ENCODE measurements at regions not wholly inside any gene's neighbourhood (a gene's known extent, or its start where the extent isn't known, plus 50 kb on each side); places are given as distances from the start of the nearest gene placed in this dataset.

GRCh38 chr4:115437739-115438138 lies 324.3 kb upstream of the NDST4 start:
- no peak for TF ChIP-seq CTCF (IDR thresholded peaks at IDR 0.05)
- Histone ChIP-seq H3K4me2 (replicated peaks; ENCODE audit: extremely low read depth, low read length, poor library complexity, severe bottlenecking) (no peak overlapping the region), H3K4me3 (replicated peaks in 1 of 3; ENCODE audit: low read depth in 2 of 3, low read length in 3 of 3) (no peak overlapping the region), H2AFZ (ENCODE audit: insufficient read depth, low read depth, low read length, poor library complexity, severe bottlenecking) (no peak overlapping the region), H3K27me3 (ENCODE audit: control insufficient read depth in 2 of 2, insufficient read depth in 2 of 2, low read length in 2 of 2) (no peaks in the 10 kb centered on the region), H3K9ac (ENCODE audit: insufficient read depth, low read length, poor library complexity, severe bottlenecking) (no peak overlapping the region), H3K79me2 (ENCODE audit: insufficient read depth, low read length) (no peaks in the 10 kb centered on the region), H4K20me1 (ENCODE audit: insufficient read depth, low read length) (no peaks in the 10 kb centered on the region), H3K9me3 (replicated peaks in 1 of 2; ENCODE audit: control insufficient read depth in 1 of 2, insufficient read depth in 1 of 2, low read length in 2 of 2) (no peaks in the 10 kb centered on the region), H3K4me1 (ENCODE audit: control insufficient read depth in 1 of 2, insufficient read depth in 2 of 2, low read length in 2 of 2) (no peaks in the 10 kb centered on the region), H3K27ac (ENCODE audit: low read depth in 1 of 2, low read length in 2 of 2) (no peak overlapping the region), H3K36me3 (replicated peaks in 1 of 2; ENCODE audit: control insufficient read depth in 1 of 2, insufficient read depth in 2 of 2, low read length in 2 of 2) (no peaks in the 10 kb centered on the region)
- DNase-seq: no peak
- Mint-ChIP-seq H3K27ac (no peak overlapping the region), H3K9me3 (peaks cover 0 to 9% (median 1%) of the 10 kb centered on the region in 7 donors), H3K27me3 (ENCODE audit: low read depth in 3 of 3) (peaks cover 0 to 4% (median 2%) of the 10 kb centered on the region in 3 donors), H3K36me3 (no peaks in the 10 kb centered on the region), H3K4me3 (no peak overlapping the region), H3K4me1 (peaks cover 1% of the 10 kb centered on the region)
- intact Hi-C loops (cut with micrococcal nuclease): no loop called here
- 100% methylated on average over 1 of the region's 3 CpGs for WGBS (ENCODE audit: insufficient coverage)

- WGBS (ENCODE audit: insufficient coverage): 100% methylated on average over 1 of the region's 1 CpG
- no peaks in the 10 kb centered on the region for H3K27me3 ChIP-seq (ENCODE audit: control insufficient read depth in 2 of 2, insufficient read depth in 2 of 2, low read length in 2 of 2)
- H3K9ac ChIP-seq (ENCODE audit: insufficient read depth, low read length, poor library complexity, severe bottlenecking): no peak overlapping the region
- H3K27me3 Mint-ChIP-seq (ENCODE audit: low read depth in 3 of 3): peaks cover 0 to 2% (median 1%) of the 10 kb centered on the region in 3 donors
- H3K27ac ChIP-seq (ENCODE audit: low read depth in 1 of 2, low read length in 2 of 2): no peak overlapping the region
- no peak for DNase-seq
- no peak for TF ChIP-seq CTCF (IDR thresholded peaks at IDR 0.05)
- H3K4me3 Mint-ChIP-seq: no peak overlapping the region
- H3K79me2 ChIP-seq (ENCODE audit: insufficient read depth, low read length): no peaks in the 10 kb centered on the region
- no peaks in the 10 kb centered on the region for H3K36me3 Mint-ChIP-seq
- no peak overlapping the region for H3K4me2 ChIP-seq (replicated peaks; ENCODE audit: extremely low read depth, low read length, poor library complexity, severe bottlenecking)
- H2AFZ ChIP-seq (ENCODE audit: insufficient read depth, low read depth, low read length, poor library complexity, severe bottlenecking): no peak overlapping the region
- H3K4me3 ChIP-seq (replicated peaks in 1 of 3; ENCODE audit: low read depth in 2 of 3, low read length in 3 of 3): no peak overlapping the region
- H3K4me1 Mint-ChIP-seq: peaks cover 1% of the 10 kb centered on the region
- H4K20me1 ChIP-seq (ENCODE audit: insufficient read depth, low read length): no peaks in the 10 kb centered on the region
- H3K4me1 ChIP-seq (ENCODE audit: control insufficient read depth in 1 of 2, insufficient read depth in 2 of 2, low read length in 2 of 2): no peaks in the 10 kb centered on the region
- peaks cover 0 to 1% (median 0%) of the 10 kb centered on the region in 7 donors for H3K9me3 Mint-ChIP-seq
- intact Hi-C loops (cut with micrococcal nuclease): no loop called here
- no peaks in the 10 kb centered on the region for H3K9me3 ChIP-seq (replicated peaks in 1 of 2; ENCODE audit: control insufficient read depth in 1 of 2, insufficient read depth in 1 of 2, low read length in 2 of 2)
- no peak overlapping the region for H3K27ac Mint-ChIP-seq
- H3K36me3 ChIP-seq (replicated peaks in 1 of 2; ENCODE audit: control insufficient read depth in 1 of 2, insufficient read depth in 2 of 2, low read length in 2 of 2): no peaks in the 10 kb centered on the region
These were observed 320.1 kb upstream of the NDST4 start for GRCh38 chr4:115433491-115433890.

All from CD14-positive monocyte (primary cell).